GM12878 (cell line): ENCODE measurements at regions not wholly inside any gene's neighbourhood (a gene's known extent, or its start where the extent isn't known, plus 50 kb on each side); places are given as distances from the start of the nearest gene placed in this dataset.

ENCODE experiments used
- ATAC-seq: fragments of 200-7000 bp; cut with Tn5 transposase; 3 replicates; pipeline ENCODE4 v1.9.1; 2020; ENCODE audit warnings: mild to moderate bottlenecking, moderate library complexity
- BruUV-seq: library from RNA; stranded (reverse); fragments of 400-500 nt; replicated peaks from 2 replicates; lab custom pipeline; 2021; lab: Mats Ljungman, UMichigan
- CTCF ChIA-PET: fragments of 300-600 bp; sonication (Branson Sonifier 250); formaldehyde crosslinking; extraction: SDS; loops from one replicate; lab custom pipeline; 2021; ENCODE audit warnings: inconsistent platforms; lab: Yijun Ruan, JAX
- POLR2A ChIA-PET: fragments of 350-600 bp; formaldehyde crosslinking; extraction: SDS; loops from one replicate; lab custom pipeline; 2021; ENCODE audit warnings: inconsistent platforms; lab: Charles Lee
- RAD21 ChIA-PET: fragments of 300-600 bp; sonication (Branson Sonifier 250); formaldehyde crosslinking; loops from one replicate; lab custom pipeline; 2023; ENCODE audit warnings: antibody characterized with exemption; ENCODE audit not compliant: unreplicated experiment; lab: Charles Lee
- SMC1A ChIA-PET: fragments of 300-600 bp; sonication (Branson Sonifier 250); formaldehyde crosslinking; loops from one replicate; lab custom pipeline; 2023; ENCODE audit not compliant: unreplicated experiment, uncharacterized antibody; lab: Charles Lee
- DNase-seq: peaks from one replicate; pipeline ENCODE4 v3.0.0-alpha.2; 2011; ENCODE audit warnings: low read depth, low spot score
- FAIRE-seq: peaks from 3 replicates; lab custom pipeline; 2011; peaks lifted over from hg19 to GRCh38; lab: Jason Lieb, UNC
- H2AFZ ChIP-seq: 2 replicates; pipeline ENCODE4 v1.6.0; 2011; ENCODE audit warnings: low read depth, low read length, control low read depth; ENCODE audit not compliant: control insufficient read depth
- H3K27ac ChIP-seq: 2 replicates; pipeline ENCODE4 v1.5.1; 2011; ENCODE audit warnings: control low read depth; ENCODE audit not compliant: control insufficient read depth, insufficient read depth
- H3K27me3 ChIP-seq, 2 experiments: replicated peaks in 1 of 2; 2 replicates each; pipeline versions ENCODE4 v1.6.0 to v1.6.1; 2011; ENCODE audit warnings: low read length in 1 of 2; ENCODE audit not compliant: control insufficient read depth in 2 of 2, insufficient read depth in 2 of 2
- H3K36me3 ChIP-seq, 2 experiments: 2 replicates each; pipeline ENCODE4 v1.5.1; 2011; ENCODE audit warnings: low read length in 1 of 2; ENCODE audit not compliant: control insufficient read depth in 2 of 2, insufficient read depth in 2 of 2
- H3K4me1 ChIP-seq: 2 replicates; pipeline ENCODE4 v1.6.1; 2011; ENCODE audit warnings: mild to moderate bottlenecking, low read length, moderate library complexity, mixed read lengths; ENCODE audit not compliant: control insufficient read depth, insufficient read depth
- H3K4me2 ChIP-seq: 2 replicates; pipeline ENCODE4 v1.6.0; 2011; ENCODE audit warnings: control low read depth; ENCODE audit not compliant: control insufficient read depth, insufficient read depth
- H3K4me3 ChIP-seq: fragments of 200-600 bp; sonication (generic); 2 replicates; pipeline ENCODE4 v1.5.1; 2016
- H3K79me2 ChIP-seq: 2 replicates; pipeline ENCODE4 v1.6.0; 2011; ENCODE audit warnings: low read length; ENCODE audit not compliant: control insufficient read depth, insufficient read depth
- H3K9ac ChIP-seq: 2 replicates; pipeline ENCODE4 v1.8.0; 2011; ENCODE audit warnings: low read length, control low read depth, mixed read lengths; ENCODE audit not compliant: control insufficient read depth, insufficient read depth
- H3K9me3 ChIP-seq: replicated peaks from 3 replicates; pipeline ENCODE4 v1.5.1; 2011; ENCODE audit warnings: mild to moderate bottlenecking, low read length; ENCODE audit not compliant: control insufficient read depth, insufficient read depth
- H4K20me1 ChIP-seq: 2 replicates; pipeline ENCODE4 v1.6.0; 2011; ENCODE audit not compliant: control insufficient read depth, insufficient read depth
- CBX5 ChIP-seq: sonication (generic); IDR thresholded peaks from 2 replicates; pipeline ENCODE4 v1.6.1; 2016; ENCODE audit warnings: low read depth, moderate library complexity, mild to moderate bottlenecking, inconsistent platforms
- CHD4 ChIP-seq: fragments of 200-600 bp; sonication (generic); IDR thresholded peaks from 2 replicates; pipeline ENCODE4 v1.6.1; 2016; ENCODE audit warnings: mild to moderate bottlenecking
- ETV6 ChIP-seq, 2 experiments: fragments of 450-650 bp in 1 of 2; IDR thresholded peaks in 1 of 2; conservative IDR thresholded peaks in 1 of 2; 2 replicates each; pipeline ENCODE4 v1.6.1; 2014; ENCODE audit warnings: antibody characterized with exemption in 1 of 2, borderline replicate concordance in 1 of 2, low read depth in 1 of 2, mild to moderate bottlenecking in 1 of 2, moderate library complexity in 1 of 2
- GABPA ChIP-seq: IDR thresholded peaks from 2 replicates; pipeline ENCODE4 v1.6.1; 2014; ENCODE audit warnings: antibody characterized with exemption, low read depth, mild to moderate bottlenecking, inconsistent platforms
- IRF4 ChIP-seq: IDR thresholded peaks from 2 replicates; pipeline ENCODE4 v1.6.1; 2011; ENCODE audit warnings: low read depth, low read length
- JUND ChIP-seq: IDR thresholded peaks from 2 replicates; pipeline ENCODE4 v1.6.1; 2012; ENCODE audit warnings: low read depth, mild to moderate bottlenecking, low read length, improper control_type of control experiment, moderate library complexity
- MEF2A ChIP-seq: IDR thresholded peaks from 2 replicates; pipeline ENCODE4 v1.6.1; 2011; ENCODE audit warnings: low read depth, mild to moderate bottlenecking, low read length, moderate library complexity; ENCODE audit not compliant: insufficient read depth
- RFX5 ChIP-seq: IDR thresholded peaks from 2 replicates; pipeline ENCODE4 v1.6.1; 2011; ENCODE audit warnings: low read depth, low read length, improper control_type of control experiment
- RUNX3 ChIP-seq: IDR thresholded peaks from 2 replicates; pipeline ENCODE4 v1.6.1; 2012; ENCODE audit warnings: low read length, inconsistent platforms
- SRF ChIP-seq, 2 experiments: IDR thresholded peaks; 2 replicates each; pipeline ENCODE4 v1.6.1; 2011; ENCODE audit warnings: low read depth in 2 of 2, low read length in 2 of 2, mild to moderate bottlenecking in 1 of 2, moderate library complexity in 1 of 2
- WRNIP1 ChIP-seq: IDR thresholded peaks from 2 replicates; pipeline ENCODE4 v1.6.1; 2011; ENCODE audit warnings: low read depth, low read length, improper control_type of control experiment, borderline replicate concordance
- WGBS: methylation state at CpG from one replicate; pipeline ENCODE4 v1.1.6; 2016; ENCODE audit warnings: low lambda C conversion rate; ENCODE audit not compliant: insufficient replicate concordance, insufficient coverage; ENCODE audit errors: missing lambda C conversion rate; 5-methylcytosine and 5-hydroxymethylcytosine counted together
- in situ Hi-C: fragments of 300-500 bp; cut with MboI; formaldehyde crosslinking; loops from 9 replicates; pipeline ENCODE4 v1.14.3; 2018; ENCODE audit warnings: mixed read lengths
- intact Hi-C: fragments of 100-400 bp; cut with micrococcal nuclease; formaldehyde crosslinking; loops from one replicate; pipeline ENCODE4 v1.14.2; 2022; ENCODE audit not compliant: unreplicated experiment
- TF ChIP-seq, protein P1 (sequence below): fragments of 450-650 bp; formaldehyde crosslinking; IDR thresholded peaks from 2 replicates; pipeline ENCODE4 v1.5.0; 2022; ENCODE audit warnings: mild to moderate bottlenecking, missing genetic modification characterization
- TF ChIP-seq, protein P2 (sequence below): fragments of 450-650 bp; IDR thresholded peaks from 2 replicates; pipeline ENCODE4 v1.6.1; 2017; ENCODE audit warnings: mild to moderate bottlenecking, low read depth, inconsistent platforms; ENCODE audit not compliant: poor library complexity, severe bottlenecking

- H3K36me3 ChIP-seq = no peaks in the 10 kb centered on the region
These were observed 167.9 kb upstream of the PRICKLE2 start for GRCh38 chr3:64393193-64393592.

More at GRCh38 chr3:64393193-64393592, 167.9 kb upstream of the PRICKLE2 start:
- H3K9ac ChIP-seq = no peak overlapping the region
- H3K4me3 ChIP-seq = no peak overlapping the region
- H3K79me2 ChIP-seq = no peaks in the 10 kb centered on the region
- POLR2A ChIA-PET = interaction anchor here (0.9 kb wide), 1 partner anchor 14 kb away, joined by 3 read pairs; no protein-coding TSS in a partner anchor
- SMC1A ChIA-PET = interaction anchor here (1.0 to 2.1 kb wide), 6 partner anchors 9 to 231 kb away, joined by 3 to 9 read pairs (median 4); no protein-coding TSS in a partner anchor
- DNase-seq = no peak
- no peak overlapping the region for H2AFZ ChIP-seq
- H3K27me3 ChIP-seq = no peaks in the 10 kb centered on the region
- no peaks in the 10 kb centered on the region for H3K9me3 ChIP-seq
- RAD21 ChIA-PET = interaction anchor here (0.6 to 1.7 kb wide), 3 partner anchors 11 to 84 kb away, joined by 4 to 5 read pairs (median 4); no protein-coding TSS in a partner anchor
- no peak overlapping the region for H3K4me2 ChIP-seq
- no peak overlapping the region for H3K27ac ChIP-seq
- no TSS peak for BruUV-seq
- H4K20me1 ChIP-seq = no peaks in the 10 kb centered on the region
- no peak for ATAC-seq
- no peaks in the 10 kb centered on the region for H3K4me1 ChIP-seq
- WGBS = 34% methylated on average over 5 of the region's 5 CpGs
- TF ChIP-seq SRF (IDR thresholded peaks at IDR 0.05; ENCODE audit: low read depth in 2 of 2, low read length in 2 of 2) (no peak), RFX5 (no peak), CBX5 (no peak), IRF4 (no peak), ETV6 (conservative IDR thresholded peaks at IDR 0.05 in 1 of 2, IDR thresholded peaks at IDR 0.05 in 1 of 2; ENCODE audit: borderline replicate concordance in 1 of 2, low read depth in 1 of 2) (no peak), JUND (no peak), WRNIP1 (no peak), GABPA (no peak), MEF2A (no peak), CHD4 (no peak), RUNX3 (no peak)
- TF ChIP-seq, protein P1, sequence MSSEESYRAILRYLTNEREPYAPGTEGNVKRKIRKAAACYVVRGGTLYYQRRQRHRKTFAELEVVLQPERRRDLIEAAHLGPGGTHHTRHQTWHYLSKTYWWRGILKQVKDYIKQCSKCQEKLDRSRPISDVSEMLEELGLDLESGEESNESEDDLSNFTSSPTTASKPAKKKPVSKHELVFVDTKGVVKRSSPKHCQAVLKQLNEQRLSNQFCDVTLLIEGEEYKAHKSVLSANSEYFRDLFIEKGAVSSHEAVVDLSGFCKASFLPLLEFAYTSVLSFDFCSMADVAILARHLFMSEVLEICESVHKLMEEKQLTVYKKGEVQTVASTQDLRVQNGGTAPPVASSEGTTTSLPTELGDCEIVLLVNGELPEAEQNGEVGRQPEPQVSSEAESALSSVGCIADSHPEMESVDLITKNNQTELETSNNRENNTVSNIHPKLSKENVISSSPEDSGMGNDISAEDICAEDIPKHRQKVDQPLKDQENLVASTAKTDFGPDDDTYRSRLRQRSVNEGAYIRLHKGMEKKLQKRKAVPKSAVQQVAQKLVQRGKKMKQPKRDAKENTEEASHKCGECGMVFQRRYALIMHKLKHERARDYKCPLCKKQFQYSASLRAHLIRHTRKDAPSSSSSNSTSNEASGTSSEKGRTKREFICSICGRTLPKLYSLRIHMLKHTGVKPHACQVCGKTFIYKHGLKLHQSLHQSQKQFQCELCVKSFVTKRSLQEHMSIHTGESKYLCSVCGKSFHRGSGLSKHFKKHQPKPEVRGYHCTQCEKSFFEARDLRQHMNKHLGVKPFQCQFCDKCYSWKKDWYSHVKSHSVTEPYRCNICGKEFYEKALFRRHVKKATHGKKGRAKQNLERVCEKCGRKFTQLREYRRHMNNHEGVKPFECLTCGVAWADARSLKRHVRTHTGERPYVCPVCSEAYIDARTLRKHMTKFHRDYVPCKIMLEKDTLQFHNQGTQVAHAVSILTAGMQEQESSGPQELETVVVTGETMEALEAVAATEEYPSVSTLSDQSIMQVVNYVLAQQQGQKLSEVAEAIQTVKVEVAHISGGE = no peak
- TF ChIP-seq, protein P2, sequence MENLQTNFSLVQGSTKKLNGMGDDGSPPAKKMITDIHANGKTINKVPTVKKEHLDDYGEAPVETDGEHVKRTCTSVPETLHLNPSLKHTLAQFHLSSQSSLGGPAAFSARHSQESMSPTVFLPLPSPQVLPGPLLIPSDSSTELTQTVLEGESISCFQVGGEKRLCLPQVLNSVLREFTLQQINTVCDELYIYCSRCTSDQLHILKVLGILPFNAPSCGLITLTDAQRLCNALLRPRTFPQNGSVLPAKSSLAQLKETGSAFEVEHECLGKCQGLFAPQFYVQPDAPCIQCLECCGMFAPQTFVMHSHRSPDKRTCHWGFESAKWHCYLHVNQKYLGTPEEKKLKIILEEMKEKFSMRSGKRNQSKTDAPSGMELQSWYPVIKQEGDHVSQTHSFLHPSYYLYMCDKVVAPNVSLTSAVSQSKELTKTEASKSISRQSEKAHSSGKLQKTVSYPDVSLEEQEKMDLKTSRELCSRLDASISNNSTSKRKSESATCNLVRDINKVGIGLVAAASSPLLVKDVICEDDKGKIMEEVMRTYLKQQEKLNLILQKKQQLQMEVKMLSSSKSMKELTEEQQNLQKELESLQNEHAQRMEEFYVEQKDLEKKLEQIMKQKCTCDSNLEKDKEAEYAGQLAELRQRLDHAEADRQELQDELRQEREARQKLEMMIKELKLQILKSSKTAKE = no peak
- CTCF ChIA-PET = interaction anchor here (0.7 to 1.6 kb wide), 6 partner anchors 8 to 363 kb away, joined by 3 to 5 read pairs (median 4); partner anchors contain the start of gene PRICKLE2
- in situ Hi-C loops (no loop called here), intact Hi-C loops (no loop called here)
- no peak for FAIRE-seq
